DMS153 treated with DMSO at 0.1 percent for 48 hours (cell line): ENCODE measurements at regions not wholly inside any gene's neighbourhood (a gene's known extent, or its start where the extent isn't known, plus 50 kb on each side); places are given as distances from the start of the nearest gene placed in this dataset.
"Not testable (repeated sequence)": the region's sequence is repeated elsewhere in the genome, so short reads cannot be mapped to it uniquely, and the experiment has no call there.

ENCODE experiments used
- DNase-seq: peaks from one replicate; lab custom pipeline; 2025; ENCODE audit not compliant: unreplicated experiment; lab: John Stamatoyannopoulos, UW

GRCh38 chr16:77060614-77061013 lies 130.4 kb upstream of the MON1B start:
- no peak for DNase-seq

- DNase-seq: no peak
These were observed 127.9 kb upstream of the MON1B start for GRCh38 chr16:77062878-77063675.

GRCh38 chr16:77063676-77064016 lies 127.3 kb upstream of the MON1B start:
- no peak for DNase-seq

- no peak for DNase-seq
These were observed 127.0 kb upstream of the MON1B start for GRCh38 chr16:77064037-77064436.

GRCh38 chr16:77066896-77067496 lies 124.0 kb upstream of the MON1B start:
- DNase-seq: no peak

- no peak for DNase-seq
These were observed 123.1 kb upstream of the MON1B start for GRCh38 chr16:77067900-77068299.

- DNase-seq: no peak
These were observed 122.6 kb upstream of the MON1B start for GRCh38 chr16:77068402-77068801.

- no peak for DNase-seq
These were observed 121.1 kb upstream of the MON1B start for GRCh38 chr16:77069929-77070328.

GRCh38 chr16:77070683-77071082 lies 120.3 kb upstream of the MON1B start:
- DNase-seq: no peak

- no peak for DNase-seq
These were observed 114.2 kb upstream of the MON1B start for GRCh38 chr16:77076839-77077238.

GRCh38 chr16:77077256-77077922 lies 113.6 kb upstream of the MON1B start:
- DNase-seq: no peak

- no peak for DNase-seq
These were observed 105.0 kb upstream of the MON1B start for GRCh38 chr16:77085981-77086380.

GRCh38 chr16:77090062-77090461 lies 100.9 kb upstream of the MON1B start:
- no peak for DNase-seq

GRCh38 chr16:77093309-77093708 lies 97.7 kb upstream of the MON1B start:
- DNase-seq: no peak

- DNase-seq: no peak
These were observed 97.0 kb upstream of the MON1B start for GRCh38 chr16:77093999-77094398.

GRCh38 chr16:77111056-77111565 lies 79.9 kb upstream of the MON1B start:
- DNase-seq: no peak

GRCh38 chr16:77112746-77113145 lies 78.2 kb upstream of the MON1B start:
- DNase-seq: no peak

GRCh38 chr16:77113835-77114234 lies 77.2 kb upstream of the MON1B start:
- DNase-seq: no peak

- not testable (repeated sequence) for DNase-seq
These were observed 76.6 kb upstream of the MON1B start for GRCh38 chr16:77114361-77114760.

GRCh38 chr16:77116856-77117255 lies 74.1 kb upstream of the MON1B start:
- DNase-seq: no peak

- no peak for DNase-seq
These were observed 73.3 kb upstream of the MON1B start for GRCh38 chr16:77117707-77118106.

- no peak for DNase-seq
These were observed 59.6 kb upstream of the MON1B start for GRCh38 chr16:77131398-77131797.
